HFFc6 (cell line): ENCODE measurements at regions not wholly inside any gene's neighbourhood (a gene's known extent, or its start where the extent isn't known, plus 50 kb on each side); places are given as distances from the start of the nearest gene placed in this dataset.
A peak's percentile ranks its signal among the peaks of the same experiment; 100 is the strongest.

Experiments
- DNase-seq: peaks from one replicate; pipeline ENCODE4 v3.0.0-alpha.2; 2018
- H3K27ac Mint-ChIP-seq: 2 replicates; pipeline ENCODE4 v1.8.0; 2020; ENCODE audit warnings: mild to moderate bottlenecking, mixed read lengths
- H3K27me3 Mint-ChIP-seq: 2 replicates; pipeline ENCODE4 v1.8.0; 2021; ENCODE audit warnings: mild to moderate bottlenecking, moderate library complexity, mixed read lengths; ENCODE audit not compliant: insufficient read depth
- H3K36me3 Mint-ChIP-seq: 2 replicates; pipeline ENCODE4 v1.8.0; 2021; ENCODE audit warnings: low read depth, mixed read lengths
- H3K4me1 Mint-ChIP-seq: 2 replicates; pipeline ENCODE4 v1.8.0; 2020; ENCODE audit warnings: low read depth, mixed read lengths
- H3K4me3 Mint-ChIP-seq: 2 replicates; pipeline ENCODE4 v1.8.0; 2020; ENCODE audit warnings: mild to moderate bottlenecking, moderate library complexity, mixed read lengths
- H3K9me3 Mint-ChIP-seq: 2 replicates; pipeline ENCODE4 v1.8.0; 2020; ENCODE audit warnings: mild to moderate bottlenecking, mixed read lengths
- CTCF ChIP-seq: fragments of 200-600 bp; sonication (generic); IDR thresholded peaks from 2 replicates; pipeline ENCODE4 v1.5.0; 2021; ENCODE audit warnings: antibody characterized with exemption, mild to moderate bottlenecking

DNA sequence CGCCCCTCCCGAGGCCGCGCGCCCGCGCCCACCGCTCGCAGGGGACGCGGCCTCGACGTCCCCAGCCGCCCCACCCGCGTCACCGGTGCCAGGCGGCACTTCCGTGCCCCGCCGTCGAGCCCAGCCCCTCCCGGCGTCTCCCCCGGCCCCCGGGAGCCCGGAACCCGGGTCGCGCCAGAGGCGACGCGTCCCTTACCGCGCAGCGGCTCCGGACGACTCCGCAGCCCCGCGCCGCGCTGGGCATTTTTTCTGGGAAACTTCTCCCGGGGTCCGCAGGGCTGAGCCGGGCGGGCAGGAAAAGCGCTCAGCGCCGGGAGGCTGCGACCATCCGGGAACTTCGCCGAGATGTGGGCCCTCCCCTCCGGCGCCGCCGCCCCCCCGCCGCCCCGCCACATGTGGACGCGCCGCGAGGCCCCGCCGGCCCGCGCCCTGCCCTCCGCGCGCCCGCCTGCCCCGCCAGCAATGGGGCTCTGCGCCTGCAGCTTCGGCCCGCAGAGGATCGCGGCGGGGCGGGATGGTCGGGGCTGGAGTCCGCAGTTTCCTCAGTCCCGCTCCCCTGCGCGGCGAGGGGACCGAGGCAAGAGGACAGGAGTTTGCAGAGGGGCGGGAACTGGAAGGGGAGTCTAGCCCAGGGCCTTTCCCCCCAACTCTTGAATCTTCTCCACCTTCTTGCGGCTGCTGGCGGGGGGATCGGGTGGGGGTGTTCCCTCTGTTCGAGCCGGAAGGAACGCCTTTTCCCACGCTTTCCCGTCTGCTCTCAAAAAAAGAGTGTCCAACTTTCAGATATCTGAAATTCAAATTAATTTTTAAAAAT, 81.5 kb downstream of the CHRNA1 start:
- Mint-ChIP-seq H3K27me3 (peaks cover 1% of the 10 kb centered on the region), H3K27ac (peak overlapping the region; percentile 84), H3K4me1 (peaks cover 54% of the 10 kb centered on the region), H3K36me3 (peaks cover 7% of the 10 kb centered on the region; the same call in 1 of the 2 replicates), H3K4me3 (peak overlapping the region; percentile 87), H3K9me3 (no peaks in the 10 kb centered on the region)
- peak; percentile 44 for DNase-seq
- TF ChIP-seq CTCF: no peak

- peak overlapping the region; percentile 78 for H3K27ac Mint-ChIP-seq
- peaks cover 57% of the 10 kb centered on the region for H3K4me1 Mint-ChIP-seq
- DNase-seq: no peak
- H3K36me3 Mint-ChIP-seq: peaks cover 7% of the 10 kb centered on the region; the same call in 1 of the 2 replicates
- no peaks in the 10 kb centered on the region for H3K9me3 Mint-ChIP-seq
- peaks cover 1% of the 10 kb centered on the region for H3K27me3 Mint-ChIP-seq
- no peak for TF ChIP-seq CTCF
- peak overlapping the region; percentile 92 for H3K4me3 Mint-ChIP-seq
These were observed 82.2 kb downstream of the CHRNA1 start for GRCh38 chr2:174682007-174682577.

DNA sequence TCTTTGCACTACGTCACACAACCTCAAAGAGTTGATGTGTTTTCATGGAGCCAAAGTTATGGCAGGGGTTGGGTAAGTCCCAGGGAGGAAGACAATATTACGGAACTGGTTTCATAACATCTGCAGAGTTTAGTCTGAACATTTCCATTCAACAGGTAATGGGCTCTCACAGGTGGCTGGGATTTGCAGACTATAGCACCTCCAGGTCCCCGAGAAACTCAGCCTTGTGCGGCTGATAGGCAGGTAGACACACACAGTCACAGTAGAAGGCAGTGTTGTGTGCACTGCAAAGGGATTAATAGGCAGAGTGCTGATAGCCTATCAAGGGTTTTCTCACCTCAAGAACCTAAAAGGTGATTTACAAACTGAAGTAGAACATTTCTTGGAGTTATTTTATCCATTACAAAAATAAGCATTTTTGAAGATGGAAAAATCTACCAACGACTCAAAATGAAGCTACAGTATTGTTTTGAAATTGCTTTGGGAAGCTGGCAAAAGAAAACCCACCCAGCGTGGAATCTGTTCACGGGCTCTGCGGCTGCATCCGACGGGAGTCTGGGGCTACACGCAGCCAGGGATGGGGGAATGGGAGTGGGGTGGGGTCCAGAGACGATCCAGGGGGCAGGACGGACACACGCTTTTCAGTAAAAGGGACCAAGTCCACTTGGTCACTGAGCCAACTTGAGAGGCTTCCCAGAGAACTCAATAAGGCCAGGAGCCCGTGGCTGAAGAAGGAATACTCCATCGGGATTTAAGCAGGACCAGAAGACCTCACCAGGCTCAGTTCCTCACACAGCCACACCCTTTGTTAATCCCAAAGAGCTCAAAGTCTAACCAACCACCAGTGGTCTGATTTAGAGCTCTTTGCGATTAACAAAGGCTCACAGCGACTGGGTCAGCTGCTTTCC, 82.9 kb downstream of the CHRNA1 start:
- H3K36me3 Mint-ChIP-seq: peaks cover 7% of the 10 kb centered on the region; the same call in 1 of the 2 replicates
- peaks cover 53% of the 10 kb centered on the region for H3K4me1 Mint-ChIP-seq
- TF ChIP-seq CTCF: no peak
- H3K4me3 Mint-ChIP-seq: peak overlapping the region; percentile 92
- H3K9me3 Mint-ChIP-seq: no peaks in the 10 kb centered on the region
- peaks cover 1% of the 10 kb centered on the region for H3K27me3 Mint-ChIP-seq
- peak overlapping the region; percentile 78 for H3K27ac Mint-ChIP-seq
- DNase-seq: peak; percentile 29

GRCh38 chr2:174680221-174680620, 82.6 kb upstream of the WIPF1 start:
- no peak overlapping the region for H3K27ac Mint-ChIP-seq
- DNase-seq: no peak
- peaks cover 53% of the 10 kb centered on the region for H3K4me1 Mint-ChIP-seq
- no peak overlapping the region; the same call in 1 of the 2 replicates for H3K4me3 Mint-ChIP-seq
- no peak for TF ChIP-seq CTCF
- no peaks in the 10 kb centered on the region for H3K9me3 Mint-ChIP-seq
- peaks cover 7% of the 10 kb centered on the region; the same call in 1 of the 2 replicates for H3K36me3 Mint-ChIP-seq
- H3K27me3 Mint-ChIP-seq: peaks cover 1% of the 10 kb centered on the region

GRCh38 chr2:174678395-174678794, 80.8 kb upstream of the WIPF1 start:
- no peak for TF ChIP-seq CTCF
- Mint-ChIP-seq H3K4me3 (no peak overlapping the region), H3K4me1 (peaks cover 52% of the 10 kb centered on the region), H3K27ac (no peak overlapping the region), H3K9me3 (no peaks in the 10 kb centered on the region), H3K36me3 (peaks cover 13% of the 10 kb centered on the region; the same call in 1 of the 2 replicates), H3K27me3 (peaks cover 1% of the 10 kb centered on the region)
- no peak for DNase-seq
